Right atrium auricular region (tissue), 2 donors: ENCODE measurements at regions not wholly inside any gene's neighbourhood (a gene's known extent, or its start where the extent isn't known, plus 50 kb on each side); places are given as distances from the start of the nearest gene placed in this dataset.
"Not testable (repeated sequence)": the region's sequence is repeated elsewhere in the genome, so short reads cannot be mapped to it uniquely, and the experiment has no call there.

Experiments used
- DNase-seq: peaks from one replicate; pipeline ENCODE4 v3.0.0-alpha.2; 2019; ENCODE audit warnings: low spot score
- H3K27ac ChIP-seq, 2 donors: fragments of 200-600 bp; sonication (generic); 1 replicate in 1 of 2; 2 replicates in 1 of 2; pipeline ENCODE4 v1.5.1; 2016 to 2019
- H3K27me3 ChIP-seq, 2 donors: fragments of 200-600 bp; sonication (generic); one replicate each; pipeline versions ENCODE4 v1.5.1 to v1.6.0; 2017 to 2019
- H3K36me3 ChIP-seq: fragments of 200-600 bp; sonication (generic); one replicate; pipeline ENCODE4 v1.5.1; 2016
- H3K4me1 ChIP-seq, 2 donors: fragments of 200-600 bp; sonication (generic); one replicate each; pipeline versions ENCODE4 v1.5.1 to v1.6.0; 2017 to 2019
- H3K4me3 ChIP-seq, 2 donors: fragments of 200-600 bp; sonication (generic); 1 replicate in 1 of 2; 2 replicates in 1 of 2; pipeline ENCODE4 v1.5.1; 2017 to 2019; ENCODE audit warnings: mild to moderate bottlenecking in 1 of 2, moderate library complexity in 1 of 2
- H3K9me3 ChIP-seq, 2 donors: fragments of 200-600 bp; sonication (generic); one replicate each; pipeline ENCODE4 v1.5.1; 2019
- CTCF ChIP-seq, 2 donors: fragments of 200-600 bp; sonication (generic); IDR thresholded peaks; one replicate each; pipeline ENCODE4 v1.5.1; 2019; ENCODE audit warnings: antibody characterized with exemption in 2 of 2

DNA sequence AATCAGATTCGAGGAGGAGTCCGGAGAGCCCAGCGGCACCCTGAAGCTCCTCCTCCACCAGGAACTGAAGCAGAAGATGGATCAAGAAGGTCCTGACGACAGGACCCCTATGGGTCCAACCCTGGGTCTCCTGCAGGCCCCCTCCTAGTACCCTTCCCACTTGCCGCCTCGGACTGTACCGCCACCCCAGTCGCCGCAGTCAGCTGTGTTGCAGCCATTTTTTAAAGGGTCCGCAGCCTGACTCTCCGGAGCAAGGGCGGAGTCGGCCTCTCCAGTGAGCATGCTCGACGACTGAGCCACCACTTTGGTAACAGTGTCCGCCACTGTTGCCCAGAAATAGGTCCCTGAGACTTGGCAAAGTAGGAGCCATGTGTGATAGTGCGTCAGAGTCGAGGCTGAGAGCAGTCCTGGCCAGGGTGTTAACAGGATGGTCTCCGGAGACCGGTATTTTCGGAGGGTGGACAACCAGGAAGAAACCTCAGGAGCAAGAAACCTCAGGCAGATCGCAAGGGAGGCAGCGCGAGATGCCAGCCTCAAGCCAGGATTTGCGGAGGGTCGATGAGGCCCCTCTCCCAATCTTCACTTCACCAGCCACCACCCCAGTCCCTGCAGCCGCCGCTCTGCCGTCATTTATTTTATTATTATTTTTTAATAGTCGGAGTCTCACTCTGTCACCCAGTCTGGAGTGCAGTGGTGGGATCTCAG, 294.6 kb upstream of the ZNF337 start:
- H3K4me1 ChIP-seq = peaks cover 0 to 5% of the 10 kb centered on the region in 2 donors
- H3K36me3 ChIP-seq = no peaks in the 10 kb centered on the region
- no peak overlapping the region for H3K27ac ChIP-seq

DNA sequence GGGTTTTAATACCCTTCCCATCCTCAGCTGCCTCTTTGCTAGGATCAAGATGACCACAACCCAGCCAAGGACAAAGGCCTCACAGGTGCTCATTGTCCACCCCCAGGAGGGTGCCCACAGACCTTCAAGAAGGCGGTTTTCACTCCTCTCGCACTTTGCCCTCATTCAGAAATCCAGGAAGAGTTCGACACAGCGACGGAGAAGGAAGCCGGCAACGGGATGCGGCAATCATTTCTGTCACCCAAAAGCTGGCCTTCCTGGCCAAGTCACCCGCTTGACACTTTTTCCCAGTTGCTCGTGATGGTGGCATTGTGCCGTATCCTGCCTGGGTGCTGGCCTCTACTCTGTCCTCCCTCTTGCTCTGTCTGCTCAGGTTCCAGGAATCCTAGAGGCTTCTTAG, 293.0 kb upstream of the ZNF337 start:
- not testable (repeated sequence) for DNase-seq, H3K9me3 ChIP-seq, H3K27ac ChIP-seq, H3K36me3 ChIP-seq, H3K27me3 ChIP-seq, H3K4me3 ChIP-seq, H3K4me1 ChIP-seq

More for the DNA sequence above, 294.6 kb upstream of the ZNF337 start:
- TF ChIP-seq CTCF (IDR thresholded peaks at IDR 0.05) = no peak
- DNase-seq = no peak
- no peak overlapping the region for H3K4me3 ChIP-seq
- no peaks in the 10 kb centered on the region for H3K9me3 ChIP-seq
- H3K27me3 ChIP-seq = no peaks in the 10 kb centered on the region

- no peak for TF ChIP-seq CTCF (IDR thresholded peaks at IDR 0.05)
- H3K27me3 ChIP-seq = no peaks in the 10 kb centered on the region
- H3K4me1 ChIP-seq = peaks cover 0 to 5% of the 10 kb centered on the region in 2 donors
- H3K36me3 ChIP-seq = no peaks in the 10 kb centered on the region
- no peak overlapping the region for H3K27ac ChIP-seq
- DNase-seq = no peak
- H3K9me3 ChIP-seq = no peaks in the 10 kb centered on the region
- no peak overlapping the region for H3K4me3 ChIP-seq
Measured at GRCh38 chr20:25989196-25989595, 292.5 kb upstream of the ZNF337 start.

DNA sequence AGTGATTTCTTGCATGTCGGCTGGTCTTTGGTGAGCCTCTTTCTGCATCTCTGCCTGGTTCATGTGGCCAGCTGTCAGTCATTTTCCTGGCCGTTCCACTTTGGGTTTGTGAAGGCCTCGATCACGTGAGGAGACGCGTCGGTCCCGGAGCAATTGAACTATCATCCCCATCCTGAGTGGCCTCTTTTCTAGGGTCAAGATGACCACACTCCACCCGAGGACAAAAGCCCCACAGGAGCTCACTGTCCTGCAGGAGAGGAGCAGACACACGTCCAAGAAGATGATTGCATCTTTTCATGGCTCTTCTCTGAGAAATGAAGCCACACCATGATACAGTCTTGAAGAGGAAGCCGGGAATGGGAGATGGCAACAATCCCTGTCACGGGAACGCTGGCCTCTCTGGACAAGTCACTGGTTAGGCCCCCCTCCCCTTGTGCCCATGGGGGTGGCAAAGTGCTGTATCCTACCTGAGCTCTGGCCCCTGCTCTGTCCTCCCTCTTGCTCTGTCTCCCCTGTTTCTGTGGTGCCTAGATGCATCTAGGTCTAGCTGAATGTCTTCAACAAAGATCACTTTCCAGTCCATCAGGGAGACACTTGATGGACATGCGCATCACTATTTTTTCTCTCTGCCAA, 291.4 kb upstream of the ZNF337 start:
- H3K27ac ChIP-seq, H3K9me3 ChIP-seq, H3K4me1 ChIP-seq, H3K4me3 ChIP-seq, DNase-seq, H3K36me3 ChIP-seq, H3K27me3 ChIP-seq: not testable (repeated sequence)

DNA sequence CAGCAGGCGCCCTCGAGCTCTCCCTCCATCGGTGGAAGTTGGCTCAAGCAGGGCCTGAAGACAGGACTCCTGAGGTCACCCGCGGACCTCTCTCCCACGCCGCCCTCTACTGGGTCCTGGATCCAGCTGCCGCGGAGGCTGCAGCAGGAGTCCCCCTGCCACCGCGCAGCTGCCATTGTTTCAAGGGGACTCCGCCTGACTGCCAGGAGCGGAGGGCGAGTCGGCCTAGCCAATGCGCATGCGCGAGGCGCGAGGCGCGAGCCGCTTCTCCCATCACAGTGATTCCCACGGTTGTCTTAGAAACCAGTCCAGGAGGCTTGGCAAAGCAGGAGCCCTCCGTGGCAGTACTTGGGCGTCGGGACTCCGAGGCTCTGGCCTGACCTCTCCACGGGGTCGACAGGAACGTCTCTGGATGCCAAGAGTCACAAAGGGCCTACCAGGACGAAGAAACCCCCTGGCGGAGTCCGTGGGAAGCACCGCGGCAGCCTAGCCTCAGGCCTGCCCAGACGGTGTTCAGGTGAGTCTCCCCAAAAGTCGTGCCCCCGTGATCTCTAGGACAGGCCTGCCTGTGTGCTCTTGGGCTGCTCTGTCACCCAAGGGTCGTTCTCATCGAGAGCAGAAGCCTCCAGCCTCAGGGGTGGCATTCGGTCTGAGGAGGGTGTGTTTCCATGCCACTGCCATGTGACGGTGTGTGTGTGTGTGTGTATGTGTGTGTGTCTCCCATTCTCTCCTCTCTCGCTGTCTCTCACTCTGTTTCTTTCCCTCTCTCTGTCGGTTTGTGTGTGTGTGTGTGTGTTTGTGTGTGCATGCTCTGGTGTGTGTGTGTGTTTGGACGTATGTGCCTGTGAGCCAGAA, 290.6 kb upstream of the ZNF337 start:
- H3K4me3 ChIP-seq = peak overlapping the region; percentile 26 to 44
- no peaks in the 10 kb centered on the region for H3K27me3 ChIP-seq
- H3K27ac ChIP-seq = no peak overlapping the region
- peak in 1 of 2 donors; percentile 59 for TF ChIP-seq CTCF (IDR thresholded peaks at IDR 0.05)
- no peaks in the 10 kb centered on the region for H3K9me3 ChIP-seq
- peaks cover 0 to 5% of the 10 kb centered on the region in 2 donors for H3K4me1 ChIP-seq
- no peak for DNase-seq
- no peaks in the 10 kb centered on the region for H3K36me3 ChIP-seq

GRCh38 chr20:25985597-25985996, 288.9 kb upstream of the ZNF337 start:
- Histone ChIP-seq H3K27ac (no peak overlapping the region), H3K9me3 (no peaks in the 10 kb centered on the region), H3K4me1 (peaks cover 0 to 5% of the 10 kb centered on the region in 2 donors), H3K4me3 (peak overlapping the region in 1 of 2 donors; percentile 43), H3K36me3 (no peaks in the 10 kb centered on the region), H3K27me3 (no peaks in the 10 kb centered on the region)
- TF ChIP-seq CTCF (IDR thresholded peaks at IDR 0.05) = no peak
- no peak for DNase-seq
